ENCODE measurements at regions not wholly inside any gene's neighbourhood (a gene's known extent, or its start where the extent isn't known, plus 50 kb on each side); places are given as distances from the start of the nearest gene placed in this dataset.

GRCh38 chr22:48869161-48869560 is 958.5 kb downstream of the BRD1 start:
- TF ChIP-seq TOX (CRISPR knock-in tag; IDR thresholded peaks at IDR 0.05; ENCODE audit: borderline replicate concordance) (no peak), PATZ1 (CRISPR knock-in tag; IDR thresholded peaks at IDR 0.05; ENCODE audit: borderline replicate concordance) (no peak), ZNF565 (CRISPR knock-in tag; conservative IDR thresholded peaks at IDR 0.05; ENCODE audit: low read depth) (no peak), POU6F1 (CRISPR knock-in tag; IDR thresholded peaks at IDR 0.05; ENCODE audit: borderline replicate concordance, low read depth) (no peak), RARB (CRISPR knock-in tag; IDR thresholded peaks at IDR 0.05) (no peak), TSHZ2 (CRISPR knock-in tag; IDR thresholded peaks at IDR 0.05) (no peak), ARNTL (CRISPR knock-in tag; IDR thresholded peaks at IDR 0.05; ENCODE audit: borderline replicate concordance, low read depth) (no peak), ZFP30 (CRISPR knock-in tag; IDR thresholded peaks at IDR 0.05) (no peak), ZC3H10 (CRISPR knock-in tag; IDR thresholded peaks at IDR 0.05) (no peak), CREB5 (CRISPR knock-in tag; IDR thresholded peaks at IDR 0.05; ENCODE audit: low read depth) (no peak), ZFP3 (CRISPR knock-in tag; IDR thresholded peaks at IDR 0.05) (no peak), ESRRG (CRISPR knock-in tag; IDR thresholded peaks at IDR 0.05) (no peak), CSRNP3 (CRISPR knock-in tag; IDR thresholded peaks at IDR 0.05) (no peak)

Measured in SK-N-SH treated with all-trans-retinoic acid at 6 μM for 48 hours (cell line).